ENCODE measurements at regions not wholly inside any gene's neighbourhood (a gene's known extent, or its start where the extent isn't known, plus 50 kb on each side); places are given as distances from the start of the nearest gene placed in this dataset.

DNA sequence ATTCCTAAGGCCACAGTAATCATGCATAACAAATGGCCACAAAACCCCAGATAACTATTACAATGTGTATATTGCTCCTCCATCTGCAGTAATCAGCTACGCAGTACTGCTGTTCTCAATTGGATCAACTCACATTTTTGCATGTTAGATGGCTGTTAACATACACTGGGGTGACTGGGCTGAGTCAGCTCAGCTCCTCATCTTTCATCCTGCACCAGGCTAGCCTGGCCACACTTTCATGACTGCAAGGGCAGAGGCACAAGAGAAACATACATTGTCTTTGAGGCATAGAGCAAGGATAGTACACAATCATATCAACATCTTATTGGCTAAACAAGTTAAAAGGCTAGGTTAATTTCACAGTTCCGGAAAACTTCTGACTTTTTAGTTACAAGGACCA lies 306.6 kb downstream of the SLC6A15 start:
- no peak for ATAC-seq
- DNase-seq (ENCODE audit: low spot score), result no peak

DNA sequence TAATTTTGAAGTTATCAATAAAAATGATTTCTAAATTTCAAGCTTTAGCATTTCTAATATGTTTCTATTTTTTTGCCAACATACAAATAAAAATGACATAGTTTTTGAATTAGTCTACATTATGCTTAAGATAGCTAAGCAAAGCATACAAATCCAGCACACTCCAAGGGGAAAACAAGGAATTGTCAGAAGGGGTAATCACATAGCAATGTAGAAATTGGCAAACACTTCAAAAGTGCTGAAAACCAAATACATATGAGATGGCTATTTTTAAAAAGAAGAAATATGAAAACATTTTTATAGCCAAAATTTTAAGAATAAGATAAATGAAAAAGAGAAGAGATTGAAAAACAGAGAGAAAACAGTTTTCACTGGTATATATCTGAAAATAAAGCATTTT lies 308.0 kb downstream of the SLC6A15 start:
- ATAC-seq (no peak), DNase-seq (ENCODE audit: low spot score) (no peak)

DNA sequence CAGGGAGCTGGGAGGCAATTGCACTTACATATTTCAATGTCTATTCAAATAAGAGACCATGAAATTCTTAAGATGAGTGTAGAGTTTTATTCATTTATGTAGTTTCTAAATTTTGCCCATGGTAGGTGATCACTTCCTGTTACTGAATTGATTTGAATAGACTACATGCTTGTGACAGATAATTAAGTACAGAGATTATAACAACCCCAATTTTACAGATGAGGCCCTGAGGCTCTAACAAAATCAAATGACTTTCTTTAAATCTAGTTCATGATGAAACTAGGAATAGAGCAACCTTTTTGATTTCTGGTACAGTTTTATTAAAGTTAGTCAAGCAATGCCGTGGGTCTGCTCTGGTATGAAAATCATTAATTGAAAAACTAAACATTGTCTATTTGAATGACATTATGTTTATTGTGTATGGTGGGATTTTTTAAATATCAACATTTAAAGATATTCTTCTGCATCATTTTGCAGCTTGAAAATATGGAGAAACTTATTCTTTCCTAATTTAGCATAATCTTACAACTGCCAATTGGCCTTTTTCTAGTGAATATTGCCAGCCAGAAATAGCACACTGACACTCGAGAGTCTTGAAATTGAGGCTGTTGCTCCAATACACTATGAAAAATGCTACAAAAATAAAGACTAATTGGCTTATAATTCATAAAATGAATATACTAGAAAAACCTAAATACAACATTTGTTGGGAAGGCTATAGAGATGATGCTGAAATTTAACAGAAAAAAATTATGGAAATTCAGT lies 308.9 kb downstream of the SLC6A15 start:
- ATAC-seq (no peak), DNase-seq (ENCODE audit: low spot score) (no peak)

- DNase-seq (ENCODE audit: low spot score) (no peak), ATAC-seq (no peak)
Measured at GRCh38 chr12:84601483-84601882, 311.1 kb downstream of the SLC6A15 start.

- ATAC-seq, result no peak
- DNase-seq (ENCODE audit: low spot score), result no peak
Measured at GRCh38 chr12:84599539-84599938, 313.1 kb downstream of the SLC6A15 start.

DNA sequence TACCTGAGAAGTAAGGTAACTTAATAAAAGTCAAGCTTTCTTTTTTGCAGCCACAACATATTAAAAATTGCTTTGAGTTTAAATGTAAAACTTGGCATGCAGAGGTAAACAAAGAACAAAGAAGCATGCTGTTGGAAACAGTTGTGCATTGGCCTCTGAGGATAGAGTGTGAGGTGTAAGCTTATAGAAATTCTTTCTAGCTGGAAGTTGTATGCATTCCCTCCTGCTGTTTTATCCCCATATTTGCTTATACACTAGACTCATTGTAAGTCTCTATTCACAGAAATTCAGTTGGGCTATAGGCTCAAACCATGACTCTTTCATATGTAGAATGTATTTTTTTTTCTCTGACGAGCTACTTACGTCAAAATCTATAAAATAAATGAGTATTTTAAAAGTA lies 316.3 kb downstream of the SLC6A15 start:
- no peak for ATAC-seq
- DNase-seq (ENCODE audit: low spot score), result no peak

- no peak for ATAC-seq
- no peak for DNase-seq (ENCODE audit: low spot score)
Measured at GRCh38 chr12:84594157-84594556, 318.4 kb downstream of the SLC6A15 start.

DNA sequence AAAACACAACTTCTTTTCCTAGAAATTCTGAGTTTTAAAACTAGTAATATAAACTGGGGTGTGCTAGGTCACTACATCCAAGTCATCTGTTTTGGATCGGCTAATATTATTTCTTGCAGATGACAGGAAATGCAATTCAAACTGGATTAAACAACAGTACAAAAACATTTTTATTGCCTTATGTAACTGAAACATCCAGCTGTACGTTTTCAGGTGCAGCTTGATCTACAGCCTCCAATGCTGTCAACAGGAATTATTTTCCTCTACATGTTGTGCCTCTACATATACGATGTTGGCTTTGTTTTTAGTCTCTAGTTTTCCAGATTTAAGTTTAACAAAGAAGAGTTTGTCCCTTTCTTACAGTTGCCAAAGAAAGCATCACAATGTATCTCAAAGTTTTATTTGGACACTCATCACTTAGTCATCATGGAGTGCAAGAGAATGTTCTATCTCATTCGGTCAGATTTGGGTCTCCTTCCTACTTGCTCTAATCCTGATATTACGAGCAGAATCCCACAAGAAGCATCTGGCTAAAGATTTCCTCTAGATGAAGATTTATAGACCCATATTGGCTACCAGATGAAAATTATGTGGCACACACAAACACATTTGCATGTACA lies 326.7 kb downstream of the SLC6A15 start:
- DNase-seq (ENCODE audit: low spot score) (no peak), ATAC-seq (no peak)

DNA sequence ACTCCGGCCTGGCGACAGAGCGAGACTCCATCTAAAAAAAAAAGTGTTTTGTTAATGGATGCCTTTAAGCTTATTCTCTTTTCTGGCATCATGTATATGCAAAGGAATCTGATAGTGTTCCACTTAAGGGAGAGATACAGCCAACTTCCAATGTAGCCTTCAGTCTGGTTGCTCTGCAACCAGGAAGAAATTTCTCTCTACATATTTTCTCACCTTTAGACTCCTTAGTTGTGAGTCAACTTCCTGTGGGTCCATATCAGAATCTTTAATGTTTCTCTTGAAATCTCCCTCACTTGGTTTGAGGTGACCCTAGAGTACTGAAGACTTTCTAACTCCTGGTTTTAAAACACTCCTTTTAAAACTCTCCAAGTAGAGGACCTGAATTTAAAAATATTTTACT lies 340.4 kb downstream of the SLC6A15 start:
- no peak for ATAC-seq

GRCh38 chr12:84562331-84562730 lies 350.3 kb downstream of the SLC6A15 start:
- DNase-seq (ENCODE audit: low spot score) (no peak), ATAC-seq (no peak)

More for the DNA sequence above, 340.4 kb downstream of the SLC6A15 start:
- no peak for DNase-seq (ENCODE audit: low spot score)

GRCh38 chr12:84561351-84561750 lies 351.2 kb downstream of the SLC6A15 start:
- DNase-seq (ENCODE audit: low spot score) (no peak), ATAC-seq (no peak)

DNA sequence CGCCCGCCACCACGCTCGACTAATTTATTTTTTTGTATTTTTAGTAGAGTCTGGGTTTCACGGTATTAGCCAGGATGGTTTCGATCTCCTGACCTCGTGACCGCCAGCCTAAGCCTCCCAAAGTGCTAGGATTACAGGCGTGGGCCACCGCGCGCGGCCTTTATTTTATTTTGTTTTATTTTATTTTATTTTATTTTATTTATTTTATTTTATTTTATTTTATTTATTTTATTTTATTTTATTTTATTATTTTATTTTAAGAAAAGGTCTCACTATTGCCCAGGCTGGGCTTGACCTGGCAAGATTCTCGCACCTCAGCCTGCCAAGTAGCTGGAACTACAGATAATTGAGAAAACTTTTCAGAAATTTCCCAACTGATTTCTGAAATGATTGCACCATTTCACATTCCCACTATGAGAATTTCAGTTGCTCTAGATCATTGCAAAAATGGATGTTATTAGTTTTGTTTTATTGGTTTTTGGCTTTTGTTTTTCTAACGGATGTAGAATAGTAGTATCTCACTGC lies 358.3 kb downstream of the SLC6A15 start:
- ATAC-seq (no peak), DNase-seq (ENCODE audit: low spot score) (no peak)

DNA sequence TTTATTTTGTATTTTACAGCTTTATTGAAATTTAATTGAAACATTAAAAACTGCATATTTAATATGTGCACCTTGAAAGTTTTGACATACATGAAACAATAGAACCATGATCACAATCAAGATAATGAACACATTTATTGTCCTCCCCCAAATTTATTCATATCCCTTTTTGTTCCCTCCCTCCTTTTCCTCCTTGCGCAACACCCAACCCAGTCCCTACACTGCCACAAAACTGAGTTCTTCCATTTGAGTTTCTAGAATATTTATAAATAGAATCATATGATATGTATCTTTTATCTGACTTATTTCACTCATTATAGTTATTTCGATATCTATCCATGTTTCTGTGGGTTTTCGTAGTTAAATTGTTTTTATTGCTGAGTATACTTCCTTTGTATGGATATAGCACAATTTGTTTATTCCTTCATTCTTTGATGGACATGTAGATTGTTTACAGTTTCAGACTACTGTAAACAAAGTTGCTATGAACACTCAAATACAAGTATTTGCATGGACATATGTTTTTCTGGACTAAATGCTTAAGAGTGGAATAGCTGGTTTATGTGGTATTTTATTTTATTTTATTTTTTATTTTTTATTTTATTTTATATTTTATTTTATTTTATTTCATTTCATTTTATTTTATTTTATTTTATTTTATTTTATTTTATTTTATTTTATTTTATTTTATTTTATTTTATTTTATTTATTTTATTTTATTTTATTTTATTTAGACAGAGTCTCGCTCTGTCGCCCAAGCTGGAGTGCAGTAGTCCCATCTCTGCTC lies 359.1 kb downstream of the SLC6A15 start:
- DNase-seq (ENCODE audit: low spot score) (no peak), ATAC-seq (no peak)

GRCh38 chr12:84551373-84551772 lies 361.2 kb downstream of the SLC6A15 start:
- ATAC-seq (no peak), DNase-seq (ENCODE audit: low spot score) (no peak)

DNA sequence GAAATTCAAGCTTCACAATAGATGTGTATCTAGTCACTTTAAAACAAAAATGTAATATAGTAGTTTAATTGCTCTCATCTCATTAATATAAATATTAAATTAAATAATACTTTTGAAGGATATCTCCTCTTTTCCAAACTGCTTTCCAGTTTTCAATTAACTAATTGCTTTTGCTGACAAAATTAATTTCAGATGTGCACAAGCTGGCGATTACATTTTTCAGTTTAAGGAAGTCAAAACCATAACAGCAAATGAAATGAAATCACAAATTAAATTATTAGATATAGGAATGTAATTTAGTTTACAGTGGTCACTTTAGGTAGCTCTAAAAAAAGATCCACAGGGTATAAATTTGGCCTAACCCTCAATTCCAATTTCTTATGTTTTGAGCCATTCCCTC lies 362.1 kb downstream of the SLC6A15 start:
- DNase-seq (ENCODE audit: low spot score), result no peak
- ATAC-seq, result no peak

DNA sequence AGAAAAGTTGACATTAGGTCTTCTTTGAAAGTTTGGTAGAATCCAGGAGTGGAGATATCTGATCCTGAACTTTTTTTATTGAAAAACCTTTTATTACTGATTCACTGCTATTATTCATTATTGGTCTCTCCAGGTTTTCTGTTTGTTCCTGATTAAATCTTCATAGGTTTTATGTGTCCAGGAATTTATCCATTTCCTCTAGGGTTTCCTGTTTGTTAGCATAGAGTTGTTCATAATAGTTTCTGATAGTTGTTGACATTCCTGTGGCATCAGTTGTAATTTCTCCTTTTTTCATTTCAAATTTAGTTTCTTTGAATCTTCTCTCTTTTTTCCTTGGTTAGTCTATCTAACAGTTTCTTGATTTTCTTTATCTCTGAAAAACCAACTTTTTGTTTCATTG lies 370.3 kb downstream of the SLC6A15 start:
- ATAC-seq, result no peak
- no peak for DNase-seq (ENCODE audit: low spot score)

DNA sequence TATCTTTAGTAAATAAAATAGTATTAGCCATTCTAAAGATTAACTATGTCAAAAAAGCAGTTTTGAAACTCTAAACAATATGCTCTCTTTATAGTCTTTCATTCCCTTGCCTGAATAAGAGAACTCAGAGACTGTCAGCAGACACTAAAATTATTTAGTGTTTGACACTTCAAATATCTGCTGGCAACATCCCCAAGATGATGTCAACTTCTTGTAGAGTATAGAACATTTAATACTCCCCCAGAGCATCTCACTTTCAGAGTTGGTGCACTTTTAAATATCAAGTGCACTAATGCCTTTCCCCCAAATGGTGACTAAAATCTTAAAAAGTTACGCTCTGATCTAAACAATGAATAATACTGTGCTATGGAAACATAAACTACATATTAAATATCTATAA lies 374.9 kb downstream of the SLC6A15 start:
- DNase-seq (ENCODE audit: low spot score) (no peak), ATAC-seq (no peak)

GRCh38 chr12:84512751-84513150 lies 399.8 kb downstream of the SLC6A15 start:
- ATAC-seq (no peak), DNase-seq (ENCODE audit: low spot score) (no peak)

DNA sequence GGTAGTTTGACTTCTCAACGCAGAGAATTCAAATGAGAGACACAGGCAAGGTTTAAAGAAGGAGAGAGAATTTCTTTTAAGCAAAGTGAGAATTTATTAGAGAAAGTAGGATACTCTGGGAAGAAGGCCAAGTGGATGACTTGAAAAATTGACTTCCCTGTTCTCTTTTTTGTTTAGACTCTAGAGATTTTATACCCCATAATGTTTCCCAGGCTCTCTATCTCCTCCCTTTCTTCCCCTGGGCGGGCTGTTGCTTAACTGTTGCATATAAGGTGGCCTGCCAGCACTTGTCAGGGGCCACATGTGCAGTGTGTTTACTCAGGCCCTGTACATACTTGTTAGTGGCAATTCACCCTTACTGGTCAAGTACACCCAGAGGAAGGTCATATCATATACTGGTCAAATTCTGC lies 403.7 kb downstream of the SLC6A15 start:
- ATAC-seq, result no peak
- DNase-seq (ENCODE audit: low spot score), result no peak

DNA sequence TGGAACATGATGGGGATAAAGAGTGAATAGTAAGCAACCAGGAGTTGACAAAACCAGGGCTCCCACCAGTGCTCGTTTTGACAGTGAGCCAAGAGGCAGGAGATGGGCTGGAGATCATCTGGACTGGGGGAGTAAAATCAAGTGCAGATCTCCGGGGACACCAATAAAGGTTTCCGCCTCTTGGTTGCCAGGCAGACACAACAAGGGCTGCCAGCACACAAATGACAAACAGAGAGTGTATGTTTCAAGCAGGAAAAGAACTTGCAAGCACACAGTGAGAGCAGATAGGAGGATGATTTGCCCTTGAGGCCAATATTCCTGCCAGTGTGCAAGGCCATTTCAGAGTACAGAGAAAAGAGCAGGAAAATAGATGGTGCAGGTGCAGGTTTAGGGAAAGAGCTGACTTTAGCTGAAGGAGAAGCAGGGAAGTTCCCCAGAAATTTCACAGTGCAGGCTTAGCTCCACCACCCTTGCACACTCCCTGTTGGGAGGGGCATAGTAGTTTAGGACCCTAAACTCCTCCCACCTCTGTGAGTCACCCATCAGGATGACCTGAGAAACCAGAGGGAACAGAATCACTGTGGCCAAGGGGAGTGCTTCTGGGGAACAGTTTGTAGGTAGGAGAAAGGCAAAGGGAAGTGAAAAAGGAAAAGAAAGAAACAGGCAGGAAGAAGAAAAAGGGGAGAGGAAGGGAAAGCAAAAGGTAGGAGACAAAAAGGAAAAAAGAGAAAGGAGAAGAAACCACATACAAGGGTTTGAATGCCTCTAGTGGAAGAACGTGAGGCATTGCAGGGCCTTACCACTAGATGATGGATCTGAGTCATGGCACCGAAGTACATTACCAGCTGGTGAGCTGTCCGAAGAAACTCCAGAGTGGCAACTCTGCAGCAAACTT lies 404.4 kb downstream of the SLC6A15 start:
- ATAC-seq (no peak), DNase-seq (ENCODE audit: low spot score) (no peak)

DNA sequence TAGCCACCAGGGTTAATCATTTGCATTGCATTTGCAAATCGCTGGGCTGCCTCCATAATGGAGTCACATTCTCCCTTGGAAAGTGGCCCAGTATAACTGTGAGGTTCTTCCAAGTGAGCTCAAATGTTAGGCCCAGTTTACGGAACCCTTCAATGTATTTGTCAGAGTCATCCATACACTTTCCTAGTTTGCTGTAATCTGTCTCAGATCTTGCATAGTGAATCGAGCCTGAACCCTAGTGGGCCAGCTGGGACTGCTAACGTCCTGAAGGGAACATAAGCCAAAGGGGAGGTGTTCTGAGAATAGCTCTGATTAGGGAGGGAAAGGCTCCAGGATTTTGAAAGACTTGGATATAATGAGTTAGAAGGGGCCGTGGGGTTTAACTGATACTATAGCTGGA lies 406.3 kb downstream of the SLC6A15 start:
- no peak for DNase-seq (ENCODE audit: low spot score)
- no peak for ATAC-seq
